H1 (cell line): ENCODE measurements at regions not wholly inside any gene's neighbourhood (a gene's known extent, or its start where the extent isn't known, plus 50 kb on each side); places are given as distances from the start of the nearest gene placed in this dataset. TPM values are rescaled to one million over a fixed set of nuclear protein-coding genes. Genes with fewer than 3 reads are reported as not detected.

Source experiments
- microRNA counts: library from miRNA; unstranded; fragments of <30 nt; microRNA quantifications from one replicate; lab custom pipeline; 2015
- microRNA-seq, 2 experiments: library from miRNA; unstranded; fragments of <30 nt; microRNA quantifications; one replicate each; pipeline versions ENCODE4 to v1.2.0, GENCODE V29; 2016 to 2020; ENCODE audit warnings: borderline microRNAs expressed in 2 of 2, borderline number of aligned reads in 2 of 2, borderline replicate concordance in 1 of 2
- small RNA-seq: library from polyadenylated mRNA; stranded (forward); fragments of <200 nt; extraction: miRNeasy Mini kit (QIAGEN cat#:217004); gene quantifications from one replicate; pipeline ENCODE3, GENCODE V24; 2013; ENCODE audit not compliant: insufficient read depth

MicroRNA genes in the stretch of these regions (microRNA counts, 767-probe panel; counts per million panel counts)
- 879 counts per million, percentile 95 among the panel's probes with 10 or more counts for microRNA hsa-miR-325 (lab: Ali Mortazavi, UCI)
- microRNA hsa-miR-384 (lab: Ali Mortazavi, UCI), result 879 counts per million, percentile 95 among the panel's probes with 10 or more counts

Small RNA genes lying in the stretch of these regions (microRNA-seq; reads per million reads assigned to microRNA genes)
- 0 reads per million in 2 experiments for gene MIR325
- gene MIR384, result 0 reads per million in 2 experiments

Small RNA genes lying in the stretch of these regions (small RNA-seq; reads per million reads assigned to genes)
- not detected for gene MIR325
- not detected for gene RNA5SP509
